ENCODE measurements at regions not wholly inside any gene's neighbourhood (a gene's known extent, or its start where the extent isn't known, plus 50 kb on each side); places are given as distances from the start of the nearest gene placed in this dataset.

DNA sequence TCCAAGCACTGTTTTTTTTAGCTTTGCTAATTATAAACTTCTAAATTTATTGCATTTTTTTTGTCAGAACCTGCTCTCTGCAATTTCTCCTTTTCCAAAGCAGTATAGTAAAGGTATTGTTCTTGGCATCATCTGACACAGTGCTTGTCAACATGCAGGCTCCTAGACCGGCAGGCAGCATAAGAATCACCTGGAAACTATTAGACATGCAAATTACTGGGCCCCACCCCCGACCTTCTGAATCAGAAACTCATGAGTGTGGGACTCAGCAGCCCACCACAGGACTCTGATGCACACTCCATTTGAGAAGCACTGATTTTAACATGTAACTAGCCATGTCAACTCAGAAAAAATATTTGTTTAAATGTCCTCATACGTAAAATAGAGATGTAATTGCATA is 551.1 kb upstream of the CELF4 start:
- no peak for DNase-seq (ENCODE audit: low read depth in 1 of 2, low spot score in 1 of 2)
- H3K9me3 ChIP-seq (ENCODE audit: low read depth), result no peaks in the 10 kb centered on the region
- H3K4me3 ChIP-seq, result no peak overlapping the region
- no peaks in the 10 kb centered on the region for H3K27me3 ChIP-seq
- H3K36me3 ChIP-seq, result no peaks in the 10 kb centered on the region
- H3K27ac ChIP-seq, result no peak overlapping the region
- no peaks in the 10 kb centered on the region for H3K4me1 ChIP-seq (ENCODE audit: low read depth)
- TF ChIP-seq, protein P1, sequence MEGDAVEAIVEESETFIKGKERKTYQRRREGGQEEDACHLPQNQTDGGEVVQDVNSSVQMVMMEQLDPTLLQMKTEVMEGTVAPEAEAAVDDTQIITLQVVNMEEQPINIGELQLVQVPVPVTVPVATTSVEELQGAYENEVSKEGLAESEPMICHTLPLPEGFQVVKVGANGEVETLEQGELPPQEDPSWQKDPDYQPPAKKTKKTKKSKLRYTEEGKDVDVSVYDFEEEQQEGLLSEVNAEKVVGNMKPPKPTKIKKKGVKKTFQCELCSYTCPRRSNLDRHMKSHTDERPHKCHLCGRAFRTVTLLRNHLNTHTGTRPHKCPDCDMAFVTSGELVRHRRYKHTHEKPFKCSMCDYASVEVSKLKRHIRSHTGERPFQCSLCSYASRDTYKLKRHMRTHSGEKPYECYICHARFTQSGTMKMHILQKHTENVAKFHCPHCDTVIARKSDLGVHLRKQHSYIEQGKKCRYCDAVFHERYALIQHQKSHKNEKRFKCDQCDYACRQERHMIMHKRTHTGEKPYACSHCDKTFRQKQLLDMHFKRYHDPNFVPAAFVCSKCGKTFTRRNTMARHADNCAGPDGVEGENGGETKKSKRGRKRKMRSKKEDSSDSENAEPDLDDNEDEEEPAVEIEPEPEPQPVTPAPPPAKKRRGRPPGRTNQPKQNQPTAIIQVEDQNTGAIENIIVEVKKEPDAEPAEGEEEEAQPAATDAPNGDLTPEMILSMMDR (IDR thresholded peaks at IDR 0.05; ENCODE audit: low read depth, low read length), result no peak

DNA sequence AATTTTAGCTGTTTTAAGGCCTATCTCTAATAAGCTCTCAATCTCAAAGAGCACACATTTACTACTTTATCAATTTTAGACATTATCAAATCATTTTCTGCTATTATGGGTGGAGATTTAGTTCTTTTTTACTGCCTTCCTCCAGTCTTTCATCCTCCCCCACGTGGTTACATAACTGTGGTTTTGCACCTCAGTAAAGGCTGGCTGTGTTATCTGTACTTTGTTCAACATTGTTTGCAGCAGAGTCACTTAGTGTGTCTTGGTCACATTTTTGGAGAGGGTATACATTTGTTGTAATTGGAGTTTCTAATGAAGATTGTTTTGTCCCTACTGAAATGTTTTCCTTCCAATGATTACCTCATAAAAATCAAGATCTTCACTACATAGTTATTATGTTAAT is 549.6 kb upstream of the CELF4 start:
- TF ChIP-seq, protein P1 (IDR thresholded peaks at IDR 0.05; ENCODE audit: low read depth, low read length), result no peak
- no peak overlapping the region for H3K27ac ChIP-seq
- H3K27me3 ChIP-seq, result no peaks in the 10 kb centered on the region
- H3K4me3 ChIP-seq, result no peak overlapping the region
- no peaks in the 10 kb centered on the region for H3K36me3 ChIP-seq
- H3K4me1 ChIP-seq (ENCODE audit: low read depth), result no peaks in the 10 kb centered on the region
- H3K9me3 ChIP-seq (ENCODE audit: low read depth), result no peaks in the 10 kb centered on the region
- DNase-seq (ENCODE audit: low read depth in 1 of 2, low spot score in 1 of 2), result peak in 1 of 2 donors; percentile 1

DNA sequence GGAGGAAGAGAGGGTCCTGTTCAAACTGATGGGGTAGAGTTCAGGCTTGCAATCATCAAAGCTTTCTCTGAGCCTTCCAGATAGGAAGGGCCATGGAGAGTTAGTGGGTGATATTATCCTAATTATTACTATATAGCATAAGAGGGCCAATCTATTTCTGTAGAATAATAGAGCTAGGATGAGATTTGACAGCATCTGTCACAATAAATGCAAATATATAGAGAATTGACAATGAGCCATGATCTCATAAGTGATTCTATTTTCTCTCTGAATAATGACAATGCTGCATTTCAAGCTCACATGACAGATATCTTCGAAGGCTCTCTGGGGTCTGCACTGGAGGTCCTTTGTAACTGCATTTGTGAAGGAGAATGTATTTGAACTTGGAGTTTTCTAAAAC is 521.9 kb upstream of the CELF4 start:
- H3K4me3 ChIP-seq, result no peak overlapping the region
- TF ChIP-seq, protein P1 (IDR thresholded peaks at IDR 0.05; ENCODE audit: low read depth, low read length), result no peak
- H3K4me1 ChIP-seq (ENCODE audit: low read depth), result peaks cover 4% of the 10 kb centered on the region
- H3K27ac ChIP-seq, result no peak overlapping the region
- H3K36me3 ChIP-seq, result no peaks in the 10 kb centered on the region
- DNase-seq (ENCODE audit: low read depth in 1 of 2, low spot score in 1 of 2), result no peak
- H3K27me3 ChIP-seq, result no peaks in the 10 kb centered on the region
- no peaks in the 10 kb centered on the region for H3K9me3 ChIP-seq (ENCODE audit: low read depth)

DNA sequence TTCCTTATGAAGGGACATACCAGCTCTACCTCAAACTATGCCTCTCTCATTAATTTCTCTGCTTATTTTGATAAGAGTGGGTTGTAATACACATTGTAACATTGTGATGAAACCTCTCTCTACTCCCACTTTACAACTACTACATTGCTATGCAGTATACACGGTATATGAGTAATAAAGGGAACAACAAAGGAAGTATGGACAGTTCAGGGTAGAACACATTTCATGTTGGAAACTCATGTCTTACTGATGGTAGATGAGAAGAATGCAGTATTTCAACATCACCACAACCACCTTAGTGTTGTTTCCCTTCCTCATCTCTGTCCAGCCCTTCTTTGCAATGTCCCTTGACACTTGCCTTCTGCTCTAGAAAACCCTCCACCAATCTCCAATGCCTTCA is 515.9 kb upstream of the CELF4 start:
- Histone ChIP-seq H3K36me3 (no peaks in the 10 kb centered on the region), H3K4me1 (ENCODE audit: low read depth) (no peaks in the 10 kb centered on the region), H3K27ac (no peak overlapping the region), H3K9me3 (ENCODE audit: low read depth) (no peaks in the 10 kb centered on the region), H3K4me3 (no peak overlapping the region), H3K27me3 (no peaks in the 10 kb centered on the region)
- no peak for DNase-seq (ENCODE audit: low read depth in 1 of 2, low spot score in 1 of 2)
- TF ChIP-seq, protein P1 (IDR thresholded peaks at IDR 0.05; ENCODE audit: low read depth, low read length), result no peak

DNA sequence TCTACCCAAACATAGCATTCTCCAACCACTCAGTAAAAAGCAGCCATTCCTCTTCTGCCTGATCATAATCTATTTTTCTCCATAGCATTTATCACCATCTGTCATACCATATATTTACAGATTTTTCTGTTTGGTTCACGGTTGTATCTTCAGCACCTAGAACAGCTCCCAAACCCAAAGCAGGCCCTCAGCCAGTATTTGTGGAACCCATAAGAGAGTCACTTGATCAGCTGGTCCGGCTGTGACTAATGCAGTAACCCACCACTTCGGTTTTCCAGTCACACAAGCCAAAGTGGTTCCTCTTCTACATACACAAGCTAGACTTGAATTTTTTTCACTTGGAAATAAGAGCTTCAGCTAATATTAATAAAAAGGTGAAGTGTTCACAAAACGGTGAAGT is 511.6 kb upstream of the CELF4 start:
- no peak overlapping the region for H3K27ac ChIP-seq
- no peaks in the 10 kb centered on the region for H3K4me1 ChIP-seq (ENCODE audit: low read depth)
- no peaks in the 10 kb centered on the region for H3K36me3 ChIP-seq
- peak in 1 of 2 donors; percentile 55 for DNase-seq (ENCODE audit: low read depth in 1 of 2, low spot score in 1 of 2)
- TF ChIP-seq, protein P1 (IDR thresholded peaks at IDR 0.05; ENCODE audit: low read depth, low read length), result no peak
- no peaks in the 10 kb centered on the region for H3K9me3 ChIP-seq (ENCODE audit: low read depth)
- H3K27me3 ChIP-seq, result no peaks in the 10 kb centered on the region
- no peak overlapping the region for H3K4me3 ChIP-seq

All from cardiac muscle cell (in vitro differentiated cells and primary cell).